Nephron progenitor cell (in vitro differentiated cells): ENCODE measurements at regions not wholly inside any gene's neighbourhood (a gene's known extent, or its start where the extent isn't known, plus 50 kb on each side); places are given as distances from the start of the nearest gene placed in this dataset.

ENCODE experiments used
- DNase-seq: peaks from one replicate; pipeline ENCODE4 v3.0.0; 2021
- H3K27ac Mint-ChIP-seq: 2 replicates; pipeline ENCODE4 v1.8.0; 2021; ENCODE audit warnings: mild to moderate bottlenecking, moderate library complexity, mixed read lengths
- H3K27me3 Mint-ChIP-seq: 2 replicates; pipeline ENCODE4 v1.8.0; 2021; ENCODE audit warnings: mild to moderate bottlenecking, low read depth, mixed read lengths; ENCODE audit not compliant: poor library complexity
- H3K36me3 Mint-ChIP-seq: 2 replicates; pipeline ENCODE4 v1.8.0; 2021; ENCODE audit warnings: low read depth, mixed read lengths
- H3K4me1 Mint-ChIP-seq: 2 replicates; pipeline ENCODE4 v1.8.0; 2021; ENCODE audit warnings: mixed read lengths
- H3K4me3 Mint-ChIP-seq: 2 replicates; pipeline ENCODE4 v1.8.0; 2021; ENCODE audit warnings: mild to moderate bottlenecking, moderate library complexity, mixed read lengths
- H3K9me3 Mint-ChIP-seq: 2 replicates; pipeline ENCODE4 v1.8.0; 2021; ENCODE audit warnings: mild to moderate bottlenecking, moderate library complexity, mixed read lengths
- CTCF ChIP-seq: fragments of 200-600 bp; sonication (generic); IDR thresholded peaks from 2 replicates; pipeline ENCODE4 v1.5.0; 2021; ENCODE audit warnings: antibody characterized with exemption

GRCh38 chr12:100715976-100716944, 78.3 kb upstream of the ANO4 start:
- H3K4me3 Mint-ChIP-seq, result peak overlapping the region; percentile 74
- no peaks in the 10 kb centered on the region for H3K36me3 Mint-ChIP-seq
- peaks cover 84% of the 10 kb centered on the region for H3K27me3 Mint-ChIP-seq
- no peak for TF ChIP-seq CTCF
- no peak overlapping the region for H3K27ac Mint-ChIP-seq
- peaks cover 5% of the 10 kb centered on the region for H3K4me1 Mint-ChIP-seq
- H3K9me3 Mint-ChIP-seq, result peaks cover 4% of the 10 kb centered on the region
- DNase-seq, result peak; percentile 7

- Mint-ChIP-seq H3K4me3 (peak overlapping the region; percentile 74), H3K27me3 (peaks cover 90% of the 10 kb centered on the region), H3K4me1 (peaks cover 9% of the 10 kb centered on the region), H3K27ac (no peak overlapping the region), H3K36me3 (no peaks in the 10 kb centered on the region), H3K9me3 (peaks cover 4% of the 10 kb centered on the region)
- TF ChIP-seq CTCF, result no peak
- DNase-seq, result peak; percentile 79
Observed at GRCh38 chr12:100716945-100717732, 77.4 kb upstream of the ANO4 start.

- peak overlapping the region; percentile 71 for H3K4me3 Mint-ChIP-seq
- peaks cover 14% of the 10 kb centered on the region for H3K4me1 Mint-ChIP-seq
- H3K27me3 Mint-ChIP-seq, result peaks cover 89% of the 10 kb centered on the region
- DNase-seq, result no peak
- H3K27ac Mint-ChIP-seq, result no peak overlapping the region
- no peaks in the 10 kb centered on the region for H3K36me3 Mint-ChIP-seq
- peaks cover 4% of the 10 kb centered on the region for H3K9me3 Mint-ChIP-seq
- TF ChIP-seq CTCF, result no peak
Observed at GRCh38 chr12:100717733-100718067, 76.9 kb upstream of the ANO4 start.

- peaks cover 4% of the 10 kb centered on the region for H3K9me3 Mint-ChIP-seq
- no peaks in the 10 kb centered on the region for H3K36me3 Mint-ChIP-seq
- TF ChIP-seq CTCF, result no peak
- peaks cover 14% of the 10 kb centered on the region for H3K4me1 Mint-ChIP-seq
- H3K27ac Mint-ChIP-seq, result no peak overlapping the region
- H3K27me3 Mint-ChIP-seq, result peaks cover 87% of the 10 kb centered on the region
- DNase-seq, result no peak
- peak overlapping the region; percentile 71 for H3K4me3 Mint-ChIP-seq
Observed at GRCh38 chr12:100718187-100718586, 76.4 kb upstream of the ANO4 start.

- Mint-ChIP-seq H3K27me3 (peaks cover 72% of the 10 kb centered on the region), H3K4me3 (no peak overlapping the region), H3K4me1 (peaks cover 14% of the 10 kb centered on the region), H3K36me3 (no peaks in the 10 kb centered on the region), H3K9me3 (peaks cover 4% of the 10 kb centered on the region), H3K27ac (no peak overlapping the region)
- no peak for DNase-seq
- no peak for TF ChIP-seq CTCF
Observed at GRCh38 chr12:100720016-100720654, 74.4 kb upstream of the ANO4 start.
